CD4-positive, alpha-beta T cell (primary cell): ENCODE measurements at regions not wholly inside any gene's neighbourhood (a gene's known extent, or its start where the extent isn't known, plus 50 kb on each side); places are given as distances from the start of the nearest gene placed in this dataset.

Experiments
- ATAC-seq: fragments of 200-7000 bp; cut with Tn5 transposase; one replicate; pipeline ENCODE4 v1.10.0; 2022; ENCODE audit warnings: mild to moderate bottlenecking; ENCODE audit not compliant: poor library complexity
- CTCF ChIA-PET: fragments of 350-600 bp; sonication (Branson Sonifier 250); formaldehyde crosslinking; loops from one replicate; lab custom pipeline; 2021; ENCODE audit warnings: antibody characterized with exemption, inconsistent platforms; lab: Charles Lee
- POLR2A ChIA-PET: fragments of 350-600 bp; sonication (Branson Sonifier 250); formaldehyde crosslinking; loops from one replicate; lab custom pipeline; 2021; ENCODE audit warnings: antibody characterized with exemption, inconsistent platforms; lab: Charles Lee
- DNase-seq, 14 experiments: peaks; one replicate each; pipeline ENCODE4 v3.0.0-alpha.2; 2013 to 2020; ENCODE audit warnings: mixed read lengths in 2 of 14
- H3K27ac ChIP-seq, 2 donors: one replicate each; pipeline versions ENCODE4 v1.5.1 to v1.7.0; 2013; ENCODE audit warnings: low read length in 2 of 2, low read depth in 1 of 2, mild to moderate bottlenecking in 1 of 2
- H3K27me3 ChIP-seq, 2 experiments: 1 replicate in 1 of 2; 2 replicates in 1 of 2; pipeline versions ENCODE4 v1.6.1 to v1.7.0; 2013; ENCODE audit warnings: low read length in 2 of 2, control low read depth in 1 of 2, mild to moderate bottlenecking in 1 of 2, moderate library complexity in 1 of 2; ENCODE audit not compliant: insufficient read depth in 2 of 2, control insufficient read depth in 1 of 2
- H3K36me3 ChIP-seq: one replicate; pipeline ENCODE4 v1.6.1; 2013; ENCODE audit warnings: low read length, control low read depth; ENCODE audit not compliant: insufficient read depth
- H3K4me1 ChIP-seq: one replicate; pipeline ENCODE4 v1.6.1; 2013; ENCODE audit warnings: low read length, control low read depth; ENCODE audit not compliant: insufficient read depth
- H3K4me3 ChIP-seq: one replicate; pipeline ENCODE4 v1.5.1; 2013; ENCODE audit warnings: mild to moderate bottlenecking, low read length, moderate library complexity
- H3K9me3 ChIP-seq, 2 experiments: 1 replicate in 1 of 2; 2 replicates in 1 of 2; pipeline versions ENCODE4 v1.6.1 to v1.7.0; 2013; ENCODE audit warnings: low read length in 2 of 2, mild to moderate bottlenecking in 2 of 2, control low read depth in 1 of 2, moderate library complexity in 1 of 2; ENCODE audit not compliant: control insufficient read depth in 1 of 2, insufficient read depth in 1 of 2
- H3K27ac Mint-ChIP-seq: one replicate; pipeline ENCODE4 v1.8.0; 2020; ENCODE audit warnings: mixed read lengths
- H3K27me3 Mint-ChIP-seq: one replicate; pipeline ENCODE4 v1.8.0; 2021; ENCODE audit warnings: mixed read lengths
- H3K36me3 Mint-ChIP-seq: one replicate; pipeline ENCODE4 v1.8.0; 2021; ENCODE audit warnings: low read depth, mixed read lengths
- H3K4me1 Mint-ChIP-seq: one replicate; pipeline ENCODE4 v1.8.0; 2021; ENCODE audit warnings: low read depth, mixed read lengths
- H3K4me3 Mint-ChIP-seq: one replicate; pipeline ENCODE4 v1.8.0; 2020; ENCODE audit warnings: mild to moderate bottlenecking, mixed read lengths
- H3K9me3 Mint-ChIP-seq: one replicate; pipeline ENCODE4 v1.8.0; 2020; ENCODE audit warnings: mixed read lengths
- intact Hi-C, 2 experiments: fragments of 100-400 bp; cut with DNase I in 1 of 2; cut with micrococcal nuclease in 1 of 2; formaldehyde crosslinking; loops; one replicate each; pipeline versions ENCODE4 v1.15.1 to v1.9.0; 2023 to 2025; cut with DNase I, micrococcal nuclease
- TF ChIP-seq, protein P1 (sequence below): fragments of 200-600 bp; IDR thresholded peaks from one replicate; pipeline ENCODE4 v1.8.0; 2022; ENCODE audit warnings: antibody characterized with exemption, mild to moderate bottlenecking

DNA sequence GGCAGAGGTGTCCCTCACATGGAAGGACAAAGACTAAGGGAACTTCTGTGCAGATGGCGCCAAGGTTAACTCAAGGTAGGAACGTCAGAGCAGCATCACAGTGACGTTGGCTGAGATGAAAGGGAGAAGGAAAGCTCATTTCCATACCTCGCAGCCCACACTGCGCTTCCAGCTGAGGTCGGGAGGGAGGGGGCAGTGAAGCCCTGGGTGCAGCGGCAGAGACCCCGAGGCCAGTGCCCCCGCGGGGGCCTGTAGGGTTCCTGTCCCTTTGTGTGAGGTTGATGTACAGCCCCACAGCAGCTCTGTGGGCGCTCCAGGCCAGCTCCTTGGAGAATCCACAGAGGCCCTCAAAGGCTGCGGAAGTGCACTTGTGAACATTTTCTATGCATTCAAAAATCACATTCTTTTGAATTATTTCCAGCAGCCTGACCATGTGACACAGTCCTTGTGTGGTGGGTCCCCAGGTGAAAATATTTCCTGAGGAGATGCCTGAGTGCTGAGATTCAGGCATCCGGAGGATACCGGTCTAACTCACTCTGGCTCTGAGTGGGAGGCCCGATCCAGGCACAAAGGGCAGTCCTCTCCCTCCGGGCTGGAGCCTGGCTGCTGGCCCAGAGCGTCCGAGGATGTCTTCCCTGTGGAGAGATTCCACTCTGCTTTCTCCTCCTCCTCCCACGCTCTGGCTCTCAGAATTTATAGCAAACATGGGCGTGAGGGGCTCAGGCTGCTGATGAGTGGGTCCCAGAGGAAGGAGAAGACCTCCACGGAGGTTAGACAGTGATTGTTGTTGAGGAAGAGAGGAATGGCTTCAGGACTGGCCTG lies 150.7 kb downstream of the ICE1 start:
- ChIA-PET CTCF (no interaction called here), POLR2A (no interaction called here)
- H3K36me3 Mint-ChIP-seq: no peaks in the 10 kb centered on the region
- TF ChIP-seq, protein P1, sequence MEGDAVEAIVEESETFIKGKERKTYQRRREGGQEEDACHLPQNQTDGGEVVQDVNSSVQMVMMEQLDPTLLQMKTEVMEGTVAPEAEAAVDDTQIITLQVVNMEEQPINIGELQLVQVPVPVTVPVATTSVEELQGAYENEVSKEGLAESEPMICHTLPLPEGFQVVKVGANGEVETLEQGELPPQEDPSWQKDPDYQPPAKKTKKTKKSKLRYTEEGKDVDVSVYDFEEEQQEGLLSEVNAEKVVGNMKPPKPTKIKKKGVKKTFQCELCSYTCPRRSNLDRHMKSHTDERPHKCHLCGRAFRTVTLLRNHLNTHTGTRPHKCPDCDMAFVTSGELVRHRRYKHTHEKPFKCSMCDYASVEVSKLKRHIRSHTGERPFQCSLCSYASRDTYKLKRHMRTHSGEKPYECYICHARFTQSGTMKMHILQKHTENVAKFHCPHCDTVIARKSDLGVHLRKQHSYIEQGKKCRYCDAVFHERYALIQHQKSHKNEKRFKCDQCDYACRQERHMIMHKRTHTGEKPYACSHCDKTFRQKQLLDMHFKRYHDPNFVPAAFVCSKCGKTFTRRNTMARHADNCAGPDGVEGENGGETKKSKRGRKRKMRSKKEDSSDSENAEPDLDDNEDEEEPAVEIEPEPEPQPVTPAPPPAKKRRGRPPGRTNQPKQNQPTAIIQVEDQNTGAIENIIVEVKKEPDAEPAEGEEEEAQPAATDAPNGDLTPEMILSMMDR: no peak
- no peak overlapping the region for H3K4me3 Mint-ChIP-seq
- H3K27me3 ChIP-seq: no peaks in the 10 kb centered on the region
- no peaks in the 10 kb centered on the region for H3K4me1 Mint-ChIP-seq
- peaks cover 33% of the 10 kb centered on the region for H3K27me3 Mint-ChIP-seq
- H3K27ac ChIP-seq: no peak overlapping the region
- H3K9me3 Mint-ChIP-seq: no peaks in the 10 kb centered on the region
- H3K36me3 ChIP-seq: no peaks in the 10 kb centered on the region
- no peak overlapping the region for H3K27ac Mint-ChIP-seq
- ATAC-seq: no peak
- H3K9me3 ChIP-seq: peaks cover 0 to 3% of the 10 kb centered on the region in 2 experiments
- no peaks in the 10 kb centered on the region for H3K4me1 ChIP-seq
- intact Hi-C loops: no loop called here
- no peak overlapping the region for H3K4me3 ChIP-seq
- no peak for DNase-seq

- ChIA-PET CTCF (no interaction called here), POLR2A (no interaction called here)
- no peak for DNase-seq
- H3K27me3 ChIP-seq: no peaks in the 10 kb centered on the region
- TF ChIP-seq, protein P1: no peak
- intact Hi-C loops: no loop called here
- ATAC-seq: no peak
- H3K4me3 Mint-ChIP-seq: no peak overlapping the region
- peaks cover 0 to 3% of the 10 kb centered on the region in 2 experiments for H3K9me3 ChIP-seq
- no peaks in the 10 kb centered on the region for H3K4me1 Mint-ChIP-seq
- H3K4me1 ChIP-seq: no peaks in the 10 kb centered on the region
- H3K27ac ChIP-seq: no peak overlapping the region
- H3K4me3 ChIP-seq: no peak overlapping the region
- H3K27me3 Mint-ChIP-seq: peaks cover 36% of the 10 kb centered on the region
- no peak overlapping the region for H3K27ac Mint-ChIP-seq
- no peaks in the 10 kb centered on the region for H3K36me3 Mint-ChIP-seq
- no peaks in the 10 kb centered on the region for H3K9me3 Mint-ChIP-seq
- H3K36me3 ChIP-seq: no peaks in the 10 kb centered on the region
Measured at GRCh38 chr5:5572010-5572865, 149.8 kb downstream of the ICE1 start.

DNA sequence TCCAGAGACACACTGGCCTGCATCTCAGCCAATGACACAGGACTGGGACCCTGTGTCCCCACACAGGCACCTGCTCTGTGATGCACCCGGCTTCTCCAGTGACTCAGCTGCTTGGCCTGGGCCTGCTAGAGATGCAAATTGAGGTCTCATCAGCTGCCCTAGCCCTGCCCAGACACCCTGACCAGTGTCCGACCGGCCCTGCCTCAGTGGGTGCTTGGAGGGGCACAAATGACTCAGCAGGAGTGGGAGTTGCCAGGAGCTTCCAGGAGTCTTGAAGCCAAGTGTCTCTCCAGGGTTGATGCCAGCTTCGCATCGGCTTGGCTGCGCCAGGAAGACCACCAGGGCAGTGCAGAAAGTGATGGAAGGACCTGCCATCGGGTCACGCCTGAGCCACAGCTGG lies 148.2 kb downstream of the ICE1 start:
- DNase-seq (no peak), ATAC-seq (no peak)
- Mint-ChIP-seq H3K9me3 (no peaks in the 10 kb centered on the region), H3K4me3 (no peak overlapping the region), H3K4me1 (no peaks in the 10 kb centered on the region), H3K27me3 (peaks cover 28% of the 10 kb centered on the region), H3K36me3 (no peaks in the 10 kb centered on the region), H3K27ac (no peak overlapping the region)
- TF ChIP-seq, protein P1: no peak
- Histone ChIP-seq H3K36me3 (no peaks in the 10 kb centered on the region), H3K4me1 (no peaks in the 10 kb centered on the region), H3K4me3 (no peak overlapping the region), H3K27ac (no peak overlapping the region), H3K27me3 (no peaks in the 10 kb centered on the region), H3K9me3 (peaks cover 0 to 3% of the 10 kb centered on the region in 2 experiments)
- intact Hi-C loops: no loop called here
- POLR2A ChIA-PET: no interaction called here
- CTCF ChIA-PET: no interaction called here
